GM04503 (cell line): ENCODE measurements at regions not wholly inside any gene's neighbourhood (a gene's known extent, or its start where the extent isn't known, plus 50 kb on each side); places are given as distances from the start of the nearest gene placed in this dataset.

Experiments used
- DNase-seq: peaks from one replicate; pipeline ENCODE4 v3.0.0-alpha.2; 2012; ENCODE audit warnings: low read depth

DNA sequence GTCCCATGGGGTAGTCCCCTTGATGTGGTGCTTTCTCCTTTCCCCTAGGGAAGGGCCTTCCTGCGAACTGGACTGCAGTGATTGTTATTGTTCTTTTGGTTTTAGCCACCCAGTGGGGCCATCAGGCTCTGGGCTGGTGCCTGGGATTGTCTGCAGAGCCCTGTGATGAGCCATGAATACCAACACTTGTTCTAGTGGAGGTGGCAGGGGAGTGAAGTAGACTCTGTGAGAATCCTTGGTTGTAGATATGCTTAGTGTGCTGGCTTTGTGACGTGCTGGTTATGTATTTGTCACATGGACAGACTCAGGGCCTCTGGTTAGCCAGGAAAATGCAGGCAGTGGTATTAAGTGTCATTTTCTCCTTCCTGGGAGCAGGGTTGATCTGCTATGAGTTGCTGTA, 51.8 kb upstream of the NDUFB4 start:
- no peak for DNase-seq

DNA sequence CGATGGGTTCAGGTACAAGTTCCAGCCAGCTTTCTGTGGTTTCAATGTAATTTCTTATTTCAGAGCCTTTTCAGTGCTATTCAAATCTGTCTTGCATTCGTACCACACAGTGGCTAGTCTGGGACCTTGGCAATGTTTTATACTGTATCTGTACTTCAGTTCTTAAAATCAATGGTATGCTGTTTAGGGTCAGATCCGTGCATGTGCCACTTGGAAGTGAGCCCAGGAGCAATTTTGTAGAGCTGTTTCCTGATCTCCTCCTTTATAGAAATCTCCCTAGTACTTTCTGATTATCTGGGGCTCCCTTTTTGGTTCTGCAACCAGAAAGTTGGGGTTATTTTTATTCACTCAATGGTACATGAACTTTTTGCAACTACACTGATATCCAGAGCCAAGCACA, 59.5 kb upstream of the NDUFB4 start:
- no peak for DNase-seq

GRCh38 chr3:120532969-120533368, 63.2 kb upstream of the NDUFB4 start:
- DNase-seq = no peak

- DNase-seq = no peak
These were observed 68.0 kb upstream of the NDUFB4 start for GRCh38 chr3:120528163-120528562.

GRCh38 chr3:120526011-120526870, 69.9 kb upstream of the NDUFB4 start:
- DNase-seq = no peak

DNA sequence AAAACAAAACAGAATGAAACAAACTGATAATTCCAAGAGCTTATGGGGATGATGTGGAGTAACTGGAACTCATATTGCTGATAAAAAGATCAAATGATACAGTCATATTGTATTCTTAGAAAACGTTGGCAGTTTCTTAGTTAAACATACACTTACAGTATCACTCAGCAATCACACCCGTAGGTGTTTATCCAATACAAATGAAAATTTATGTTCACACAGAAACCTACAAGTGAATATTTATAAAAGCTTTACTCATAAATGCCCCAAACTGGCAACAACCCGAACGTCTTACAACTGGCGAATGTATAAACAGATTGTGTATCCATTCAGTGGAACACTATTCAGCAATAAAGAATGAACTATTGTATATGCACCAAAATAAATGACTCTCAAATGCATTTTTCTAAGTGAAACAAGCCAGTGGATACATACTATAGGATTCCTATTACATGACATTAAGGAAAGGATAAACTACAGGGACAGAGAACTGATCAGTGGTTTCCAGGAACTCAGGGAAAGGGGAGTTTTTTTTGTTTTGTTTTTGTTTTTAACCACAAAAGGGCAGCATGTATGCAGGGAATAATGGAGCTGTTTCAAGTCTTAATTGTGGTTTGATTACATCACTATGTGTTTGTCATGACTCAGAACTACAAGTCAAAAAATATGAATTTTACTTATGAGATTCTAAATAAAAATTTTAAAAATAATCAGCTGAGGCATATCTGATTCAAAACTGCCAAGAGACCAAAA, 71.8 kb upstream of the NDUFB4 start:
- peak; percentile 43 for DNase-seq

- no peak for DNase-seq
These were observed 65.3 kb upstream of the FSTL1 start for GRCh38 chr3:120516136-120516535.

GRCh38 chr3:120512655-120513054, 61.9 kb upstream of the FSTL1 start:
- DNase-seq = no peak

DNA sequence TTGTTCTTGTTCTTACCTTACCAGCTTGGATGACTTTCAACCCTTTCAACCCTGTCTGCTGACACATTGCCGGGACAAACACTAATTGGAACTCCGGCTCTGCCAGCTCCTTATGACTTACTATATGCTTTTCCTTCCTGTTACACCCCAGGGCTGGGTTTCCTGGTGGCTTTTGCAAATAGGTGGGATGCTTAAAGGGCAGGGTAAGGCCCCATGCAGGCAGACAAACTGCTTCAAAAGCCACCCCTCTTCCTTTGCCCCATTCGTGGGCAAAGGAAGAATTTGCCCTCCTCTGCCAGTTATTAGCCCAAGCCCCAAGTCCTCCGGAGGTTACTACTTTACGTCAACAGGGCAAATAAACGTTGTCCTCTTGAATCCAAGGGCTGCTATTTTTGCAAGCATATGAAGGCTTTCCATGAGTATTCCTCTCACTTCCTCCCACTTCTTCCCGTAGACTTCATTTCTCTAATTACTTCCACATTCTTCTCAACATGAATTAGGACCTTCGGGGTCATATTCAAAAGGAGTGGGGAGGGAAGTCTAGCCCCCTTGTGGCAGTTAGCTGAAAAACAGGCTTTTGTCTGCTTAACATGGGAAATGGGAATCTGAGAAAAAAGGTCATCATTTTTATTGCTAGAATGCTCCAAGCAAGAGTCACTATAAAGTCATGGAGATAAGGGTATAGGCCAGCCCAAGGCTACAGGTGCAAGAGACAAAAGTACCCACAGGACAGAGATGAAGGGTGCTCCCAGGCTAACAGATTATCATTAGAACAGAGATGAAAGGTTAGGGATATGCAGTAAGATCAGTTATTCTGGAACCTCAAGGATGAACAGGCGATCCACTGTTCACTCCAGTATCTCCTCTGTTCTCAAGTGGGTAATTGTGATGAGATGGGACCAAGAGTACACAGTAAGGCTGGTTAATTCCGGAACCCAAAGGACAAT, 56.3 kb upstream of the FSTL1 start:
- DNase-seq = peak; percentile 45

DNA sequence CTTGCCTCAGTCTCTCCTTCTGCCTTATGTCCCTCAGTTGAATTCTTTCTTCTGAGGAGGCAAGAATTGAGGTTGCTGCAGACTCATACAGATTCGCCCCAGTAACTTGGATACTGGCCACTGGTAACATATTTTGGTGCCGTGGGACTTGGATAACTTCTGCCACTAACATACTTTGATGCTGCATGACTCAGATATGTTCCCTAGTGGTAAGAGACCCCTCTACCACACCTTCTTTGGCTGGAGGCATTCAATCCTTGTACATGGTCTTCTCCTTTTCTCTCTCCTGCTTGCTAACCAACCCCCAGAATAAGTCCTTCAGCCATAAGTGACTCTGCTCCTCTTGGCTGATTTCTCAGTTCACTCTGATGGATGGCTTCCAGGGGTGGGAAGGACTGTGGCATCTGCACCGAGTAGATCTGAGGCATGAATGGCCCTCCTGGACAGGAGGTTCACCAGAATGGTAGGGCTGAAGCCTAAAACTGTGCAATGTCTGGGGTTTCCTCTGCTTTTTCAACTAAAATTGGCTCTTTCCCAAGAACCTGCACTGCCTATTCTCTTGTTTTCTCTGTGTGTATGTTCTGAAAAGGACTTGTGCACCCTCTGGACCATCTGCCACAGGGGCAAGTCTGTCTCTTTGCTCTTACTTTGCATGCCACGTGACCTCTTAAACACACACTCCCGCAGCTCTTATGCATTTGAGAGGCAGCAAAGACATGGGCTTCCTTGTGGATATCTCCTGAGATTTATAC, 55.5 kb upstream of the FSTL1 start:
- DNase-seq = no peak

DNA sequence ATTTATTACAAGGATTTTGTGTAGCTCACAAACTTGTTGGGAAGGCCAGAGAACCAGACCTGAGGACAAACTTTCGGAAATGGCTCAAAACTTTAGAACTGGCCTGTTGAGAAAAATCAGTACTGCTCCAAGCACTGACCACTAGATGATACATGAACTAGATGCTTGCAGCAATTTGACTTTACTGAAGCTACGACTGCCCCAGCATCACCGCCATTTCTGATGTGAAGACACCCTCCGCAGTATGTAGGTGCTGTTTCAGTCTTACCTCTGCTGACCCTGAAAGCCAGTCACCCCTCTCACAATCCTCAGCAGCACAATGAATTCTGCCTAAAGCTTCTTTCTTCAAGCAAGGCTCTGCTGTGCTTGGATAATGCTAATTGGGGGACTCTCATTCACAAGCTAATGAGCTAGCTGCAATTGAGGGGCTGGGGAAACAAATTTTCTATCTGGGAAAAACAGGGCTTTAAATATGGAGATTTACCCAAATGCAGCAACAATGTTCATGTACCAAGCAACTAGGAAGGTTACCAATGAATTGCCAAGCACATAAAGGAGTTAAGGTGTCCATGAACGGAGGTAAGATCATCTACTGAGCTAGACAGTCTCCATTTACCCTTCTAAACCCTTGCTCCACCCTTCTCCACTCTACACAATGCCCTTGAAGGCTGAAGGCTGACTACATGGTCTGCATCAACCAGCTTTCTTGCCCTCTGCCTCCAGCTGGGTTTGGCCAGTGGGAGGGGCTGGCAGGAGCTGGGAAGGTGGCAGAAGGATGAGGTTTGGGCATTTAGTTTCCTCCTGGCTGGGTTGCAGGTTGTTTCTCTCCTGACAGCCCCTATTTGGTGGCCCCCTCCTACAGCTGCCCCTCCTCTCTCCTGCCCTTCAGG, 53.2 kb upstream of the FSTL1 start:
- DNase-seq = no peak

GRCh38 chr3:120502116-120502515, 51.3 kb upstream of the FSTL1 start:
- no peak for DNase-seq
